ENCODE measurements at regions not wholly inside any gene's neighbourhood (a gene's known extent, or its start where the extent isn't known, plus 50 kb on each side); places are given as distances from the start of the nearest gene placed in this dataset.

DNA sequence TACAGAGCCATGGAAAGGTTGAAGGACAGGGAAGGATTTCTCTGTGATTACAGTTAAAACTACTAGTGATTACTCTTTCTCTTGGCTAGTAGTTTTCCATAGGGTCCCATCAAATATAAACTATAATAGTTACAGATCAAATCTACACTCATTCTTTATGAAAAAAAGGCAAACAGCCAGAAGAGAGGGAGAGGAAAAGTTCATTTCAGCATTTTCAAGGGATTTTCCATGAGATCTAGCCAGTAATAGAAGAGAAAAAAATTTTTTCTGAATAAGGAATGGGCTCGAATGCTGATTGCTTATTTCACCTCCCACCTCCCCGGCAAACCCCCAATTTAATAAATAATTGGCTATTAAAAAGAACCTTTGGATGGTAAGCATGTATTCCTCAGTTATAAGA, 74.8 kb upstream of the BLID start:
- no peaks in the 10 kb centered on the region for H3K4me1 ChIP-seq
- H3K9ac ChIP-seq, result no peak overlapping the region
- no peak overlapping the region for H2AFZ ChIP-seq (replicated peaks)
- H3K27me3 Mint-ChIP-seq (ENCODE audit: insufficient read depth, low read depth), result no peaks in the 10 kb centered on the region
- H3K27ac ChIP-seq, result no peak overlapping the region
- H3K4me3 ChIP-seq, result no peak overlapping the region
- no peak overlapping the region for H3K4me3 Mint-ChIP-seq
- H3K9me3 Mint-ChIP-seq, result no peaks in the 10 kb centered on the region
- H3K36me3 ChIP-seq, result no peaks in the 10 kb centered on the region
- no peaks in the 10 kb centered on the region for H3F3A ChIP-seq (ENCODE audit: low read depth)
- no peaks in the 10 kb centered on the region for H4K20me1 ChIP-seq (ENCODE audit: low read depth)
- H3K27me3 ChIP-seq, result no peaks in the 10 kb centered on the region
- no peaks in the 10 kb centered on the region for H3K4me1 Mint-ChIP-seq
- H3K4me2 ChIP-seq, result no peak overlapping the region
- no peak for TF ChIP-seq EZH2phosphoT487 (IDR thresholded peaks at IDR 0.05)
- TF ChIP-seq, protein P1, sequence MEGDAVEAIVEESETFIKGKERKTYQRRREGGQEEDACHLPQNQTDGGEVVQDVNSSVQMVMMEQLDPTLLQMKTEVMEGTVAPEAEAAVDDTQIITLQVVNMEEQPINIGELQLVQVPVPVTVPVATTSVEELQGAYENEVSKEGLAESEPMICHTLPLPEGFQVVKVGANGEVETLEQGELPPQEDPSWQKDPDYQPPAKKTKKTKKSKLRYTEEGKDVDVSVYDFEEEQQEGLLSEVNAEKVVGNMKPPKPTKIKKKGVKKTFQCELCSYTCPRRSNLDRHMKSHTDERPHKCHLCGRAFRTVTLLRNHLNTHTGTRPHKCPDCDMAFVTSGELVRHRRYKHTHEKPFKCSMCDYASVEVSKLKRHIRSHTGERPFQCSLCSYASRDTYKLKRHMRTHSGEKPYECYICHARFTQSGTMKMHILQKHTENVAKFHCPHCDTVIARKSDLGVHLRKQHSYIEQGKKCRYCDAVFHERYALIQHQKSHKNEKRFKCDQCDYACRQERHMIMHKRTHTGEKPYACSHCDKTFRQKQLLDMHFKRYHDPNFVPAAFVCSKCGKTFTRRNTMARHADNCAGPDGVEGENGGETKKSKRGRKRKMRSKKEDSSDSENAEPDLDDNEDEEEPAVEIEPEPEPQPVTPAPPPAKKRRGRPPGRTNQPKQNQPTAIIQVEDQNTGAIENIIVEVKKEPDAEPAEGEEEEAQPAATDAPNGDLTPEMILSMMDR (IDR thresholded peaks at IDR 0.05), result no peak
- TF ChIP-seq EZH2 (IDR thresholded peaks at IDR 0.05), result no peak
- H3K36me3 Mint-ChIP-seq, result peaks cover 13% of the 10 kb centered on the region
- no peaks in the 10 kb centered on the region for H3K79me2 ChIP-seq (ENCODE audit: low read depth)
- DNase-seq (ENCODE audit: low spot score), result no peak
- H3K27ac Mint-ChIP-seq, result no peak overlapping the region
- H3K9me3 ChIP-seq (ENCODE audit: low read depth), result no peaks in the 10 kb centered on the region

DNA sequence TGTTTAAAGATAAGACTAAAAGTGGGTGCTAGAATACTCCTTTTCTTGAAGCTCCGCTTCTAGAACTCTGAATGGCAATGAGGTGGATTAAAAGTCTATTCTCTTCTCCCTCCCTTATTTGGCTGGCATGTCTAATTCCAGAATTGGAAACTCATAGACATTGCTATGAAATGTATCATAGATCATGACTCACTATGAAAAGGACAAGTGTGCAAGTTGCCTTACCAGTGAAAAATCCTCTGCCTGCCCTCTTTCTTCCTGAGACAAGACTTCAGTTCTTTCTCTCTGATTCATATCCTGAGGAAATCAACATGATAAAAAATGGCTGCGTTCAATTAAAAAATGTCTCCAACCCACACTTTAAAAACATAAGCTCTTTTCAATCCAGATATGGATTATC, 73.2 kb upstream of the BLID start:
- DNase-seq (ENCODE audit: low spot score), result no peak
- Histone ChIP-seq H3K27me3 (no peaks in the 10 kb centered on the region), H3K79me2 (ENCODE audit: low read depth) (no peaks in the 10 kb centered on the region), H3K4me1 (no peaks in the 10 kb centered on the region), H2AFZ (replicated peaks) (no peak overlapping the region), H3K9ac (no peak overlapping the region), H3K4me2 (no peak overlapping the region), H3K9me3 (ENCODE audit: low read depth) (no peaks in the 10 kb centered on the region), H3K36me3 (no peaks in the 10 kb centered on the region), H3K27ac (no peak overlapping the region), H4K20me1 (ENCODE audit: low read depth) (no peaks in the 10 kb centered on the region), H3F3A (ENCODE audit: low read depth) (no peaks in the 10 kb centered on the region), H3K4me3 (no peak overlapping the region)
- H3K27ac Mint-ChIP-seq, result no peak overlapping the region
- H3K9me3 Mint-ChIP-seq, result no peaks in the 10 kb centered on the region
- peaks cover 17% of the 10 kb centered on the region for H3K36me3 Mint-ChIP-seq
- no peak overlapping the region for H3K4me3 Mint-ChIP-seq
- H3K27me3 Mint-ChIP-seq (ENCODE audit: insufficient read depth, low read depth), result no peaks in the 10 kb centered on the region
- no peaks in the 10 kb centered on the region for H3K4me1 Mint-ChIP-seq
- TF ChIP-seq, protein P1 (IDR thresholded peaks at IDR 0.05), result no peak
- TF ChIP-seq EZH2phosphoT487 (IDR thresholded peaks at IDR 0.05) (no peak), EZH2 (IDR thresholded peaks at IDR 0.05) (no peak)

DNA sequence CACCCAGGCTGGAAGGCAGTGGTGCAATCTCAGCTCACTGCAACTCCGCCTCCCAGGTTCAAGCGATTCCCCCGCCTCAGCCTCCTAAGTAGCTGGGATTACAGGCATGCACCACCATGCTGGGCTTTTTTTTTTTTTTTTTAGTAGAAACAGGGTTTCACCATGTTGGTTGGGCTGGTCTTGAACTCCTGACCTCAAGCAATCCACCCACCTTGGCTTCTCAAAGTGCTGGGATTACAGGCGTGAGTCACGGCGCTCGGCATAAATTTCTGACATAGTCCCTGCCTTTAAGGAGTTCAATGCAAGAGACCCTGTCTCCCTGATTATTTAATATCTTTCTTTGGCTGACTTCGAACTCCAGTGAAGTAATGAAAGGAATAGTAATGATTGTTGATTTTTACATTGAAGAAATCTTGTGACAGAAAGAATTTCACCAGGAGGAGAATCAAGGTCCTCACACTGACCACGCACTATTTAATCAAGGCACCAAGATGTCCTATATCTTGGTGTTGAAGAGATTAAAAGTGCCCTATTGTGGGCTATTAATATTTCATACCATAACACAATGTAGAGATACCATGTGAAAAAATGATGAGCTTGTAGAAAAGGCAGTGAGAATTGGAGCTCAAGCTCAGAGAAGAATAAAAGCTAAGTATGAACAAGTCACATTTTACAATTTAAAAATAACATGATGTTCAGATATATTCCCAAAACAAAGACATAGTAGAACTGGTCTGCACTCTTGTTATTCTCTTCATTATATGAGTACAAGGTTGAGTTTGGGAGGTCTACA, 71.6 kb upstream of the BLID start:
- Histone ChIP-seq H3K4me3 (no peak overlapping the region), H3K9ac (no peak overlapping the region), H3K79me2 (ENCODE audit: low read depth) (no peaks in the 10 kb centered on the region), H3K27me3 (no peaks in the 10 kb centered on the region), H3K36me3 (no peaks in the 10 kb centered on the region), H3K9me3 (ENCODE audit: low read depth) (no peaks in the 10 kb centered on the region), H3K4me1 (no peaks in the 10 kb centered on the region), H4K20me1 (ENCODE audit: low read depth) (no peaks in the 10 kb centered on the region), H3F3A (ENCODE audit: low read depth) (no peaks in the 10 kb centered on the region), H2AFZ (replicated peaks) (no peak overlapping the region), H3K4me2 (no peak overlapping the region), H3K27ac (no peak overlapping the region)
- no peak overlapping the region for H3K4me3 Mint-ChIP-seq
- H3K27me3 Mint-ChIP-seq (ENCODE audit: insufficient read depth, low read depth), result no peaks in the 10 kb centered on the region
- TF ChIP-seq, protein P1 (IDR thresholded peaks at IDR 0.05), result no peak
- TF ChIP-seq EZH2 (IDR thresholded peaks at IDR 0.05) (no peak), EZH2phosphoT487 (IDR thresholded peaks at IDR 0.05) (no peak)
- H3K36me3 Mint-ChIP-seq, result peaks cover 23% of the 10 kb centered on the region
- no peaks in the 10 kb centered on the region for H3K9me3 Mint-ChIP-seq
- no peaks in the 10 kb centered on the region for H3K4me1 Mint-ChIP-seq
- no peak overlapping the region for H3K27ac Mint-ChIP-seq
- DNase-seq (ENCODE audit: low spot score), result no peak
